ENCODE measurements at regions not wholly inside any gene's neighbourhood (a gene's known extent, or its start where the extent isn't known, plus 50 kb on each side); places are given as distances from the start of the nearest gene placed in this dataset.
A peak's percentile ranks its signal among the peaks of the same experiment; 100 is the strongest.

GRCh38 chr5:144575736-144576135, 405.1 kb downstream of the KCTD16 start:
- WGBS (ENCODE audit: insufficient coverage, low lambda C conversion rate) = 57% methylated on average over 1 of the region's 1 CpG
- Histone ChIP-seq H3K36me3 (ENCODE audit: control insufficient read depth, insufficient read depth, low read length) (no peaks in the 10 kb centered on the region), H3K27me3 (ENCODE audit: control insufficient read depth, insufficient read depth, low read length) (no peaks in the 10 kb centered on the region), H3K4me1 (ENCODE audit: control insufficient read depth, insufficient read depth, low read length) (no peaks in the 10 kb centered on the region), H3K27ac (ENCODE audit: low read length) (no peak overlapping the region), H3K4me3 (ENCODE audit: low read length) (no peak overlapping the region), H3K9me3 (ENCODE audit: control insufficient read depth, low read depth, low read length) (no peaks in the 10 kb centered on the region)
- no peak for DNase-seq

- WGBS (ENCODE audit: insufficient coverage, low lambda C conversion rate) = 90% methylated on average over 2 of the region's 2 CpGs
These were observed 396.7 kb downstream of the KCTD16 start for GRCh38 chr5:144567421-144567780.

GRCh38 chr5:144566747-144567420, 396.2 kb downstream of the KCTD16 start:
- no peaks in the 10 kb centered on the region for H3K4me1 ChIP-seq (ENCODE audit: control insufficient read depth, insufficient read depth, low read length)
- no peaks in the 10 kb centered on the region for H3K27me3 ChIP-seq (ENCODE audit: control insufficient read depth, insufficient read depth, low read length)
- no peak overlapping the region for H3K4me3 ChIP-seq (ENCODE audit: low read length)
- no peak for DNase-seq
- 100% methylated on average over 1 of the region's 3 CpGs for WGBS (ENCODE audit: insufficient coverage, low lambda C conversion rate)
- H3K27ac ChIP-seq (ENCODE audit: low read length) = no peak overlapping the region
- H3K36me3 ChIP-seq (ENCODE audit: control insufficient read depth, insufficient read depth, low read length) = no peaks in the 10 kb centered on the region
- H3K9me3 ChIP-seq (ENCODE audit: control insufficient read depth, low read depth, low read length) = no peaks in the 10 kb centered on the region

More at GRCh38 chr5:144567421-144567780, 396.7 kb downstream of the KCTD16 start:
- Histone ChIP-seq H3K9me3 (ENCODE audit: control insufficient read depth, low read depth, low read length) (no peaks in the 10 kb centered on the region), H3K27me3 (ENCODE audit: control insufficient read depth, insufficient read depth, low read length) (no peaks in the 10 kb centered on the region), H3K27ac (ENCODE audit: low read length) (no peak overlapping the region), H3K36me3 (ENCODE audit: control insufficient read depth, insufficient read depth, low read length) (no peaks in the 10 kb centered on the region), H3K4me3 (ENCODE audit: low read length) (no peak overlapping the region), H3K4me1 (ENCODE audit: control insufficient read depth, insufficient read depth, low read length) (no peaks in the 10 kb centered on the region)
- DNase-seq = no peak

GRCh38 chr5:144549580-144549979, 378.9 kb downstream of the KCTD16 start:
- Histone ChIP-seq H3K36me3 (ENCODE audit: control insufficient read depth, insufficient read depth, low read length) (no peaks in the 10 kb centered on the region), H3K27me3 (ENCODE audit: control insufficient read depth, insufficient read depth, low read length) (no peaks in the 10 kb centered on the region), H3K9me3 (ENCODE audit: control insufficient read depth, low read depth, low read length) (no peaks in the 10 kb centered on the region), H3K4me3 (ENCODE audit: low read length) (no peak overlapping the region), H3K27ac (ENCODE audit: low read length) (no peak overlapping the region), H3K4me1 (ENCODE audit: control insufficient read depth, insufficient read depth, low read length) (no peaks in the 10 kb centered on the region)
- peak; percentile 27 to 33 for DNase-seq
- whole genome bisulfite sequencing (ENCODE audit: insufficient coverage, low lambda C conversion rate) = 80% methylated on average over 2 of the region's 3 CpGs

- Histone ChIP-seq H3K9me3 (ENCODE audit: control insufficient read depth, low read depth, low read length) (no peaks in the 10 kb centered on the region), H3K4me1 (ENCODE audit: control insufficient read depth, insufficient read depth, low read length) (no peaks in the 10 kb centered on the region), H3K36me3 (ENCODE audit: control insufficient read depth, insufficient read depth, low read length) (no peaks in the 10 kb centered on the region), H3K27ac (ENCODE audit: low read length) (no peak overlapping the region), H3K27me3 (ENCODE audit: control insufficient read depth, insufficient read depth, low read length) (no peaks in the 10 kb centered on the region), H3K4me3 (ENCODE audit: low read length) (no peak overlapping the region)
- DNase-seq = peak in 1 of 2 donors; percentile 9
- WGBS (ENCODE audit: insufficient coverage, low lambda C conversion rate) = no CpG with 5 or more reads among the region's 2 CpGs
These were observed 378.3 kb downstream of the KCTD16 start for GRCh38 chr5:144548936-144549335.

GRCh38 chr5:144547098-144547499, 376.4 kb downstream of the KCTD16 start:
- no CpG with 5 or more reads among the region's 1 CpG for WGBS (ENCODE audit: insufficient coverage, low lambda C conversion rate)
- Histone ChIP-seq H3K9me3 (ENCODE audit: control insufficient read depth, low read depth, low read length) (no peaks in the 10 kb centered on the region), H3K27ac (ENCODE audit: low read length) (no peak overlapping the region), H3K27me3 (ENCODE audit: control insufficient read depth, insufficient read depth, low read length) (no peaks in the 10 kb centered on the region), H3K4me1 (ENCODE audit: control insufficient read depth, insufficient read depth, low read length) (no peaks in the 10 kb centered on the region), H3K4me3 (ENCODE audit: low read length) (no peak overlapping the region), H3K36me3 (ENCODE audit: control insufficient read depth, insufficient read depth, low read length) (no peaks in the 10 kb centered on the region)
- no peak for DNase-seq

- Histone ChIP-seq H3K36me3 (ENCODE audit: control insufficient read depth, insufficient read depth, low read length) (no peaks in the 10 kb centered on the region), H3K4me1 (ENCODE audit: control insufficient read depth, insufficient read depth, low read length) (no peaks in the 10 kb centered on the region), H3K27me3 (ENCODE audit: control insufficient read depth, insufficient read depth, low read length) (peaks cover 3% of the 10 kb centered on the region), H3K9me3 (ENCODE audit: control insufficient read depth, low read depth, low read length) (no peaks in the 10 kb centered on the region), H3K27ac (ENCODE audit: low read length) (no peak overlapping the region), H3K4me3 (ENCODE audit: low read length) (no peak overlapping the region)
- DNase-seq = peak in 1 of 2 donors; percentile 1
- WGBS (ENCODE audit: insufficient coverage, low lambda C conversion rate) = 80% methylated on average over 2 of the region's 3 CpGs
These were observed 368.2 kb downstream of the KCTD16 start for GRCh38 chr5:144538845-144539244.
